GM21717 (cell line): ENCODE measurements at regions not wholly inside any gene's neighbourhood (a gene's known extent, or its start where the extent isn't known, plus 50 kb on each side); places are given as distances from the start of the nearest gene placed in this dataset.

Source experiments
- ATAC-seq: cut with Tn5 transposase; IDR thresholded peaks from one replicate; pipeline ENCODE4 v1.9.1; 2021; ENCODE audit warnings: mild to moderate bottlenecking, moderate library complexity; ENCODE audit not compliant: unreplicated experiment

DNA sequence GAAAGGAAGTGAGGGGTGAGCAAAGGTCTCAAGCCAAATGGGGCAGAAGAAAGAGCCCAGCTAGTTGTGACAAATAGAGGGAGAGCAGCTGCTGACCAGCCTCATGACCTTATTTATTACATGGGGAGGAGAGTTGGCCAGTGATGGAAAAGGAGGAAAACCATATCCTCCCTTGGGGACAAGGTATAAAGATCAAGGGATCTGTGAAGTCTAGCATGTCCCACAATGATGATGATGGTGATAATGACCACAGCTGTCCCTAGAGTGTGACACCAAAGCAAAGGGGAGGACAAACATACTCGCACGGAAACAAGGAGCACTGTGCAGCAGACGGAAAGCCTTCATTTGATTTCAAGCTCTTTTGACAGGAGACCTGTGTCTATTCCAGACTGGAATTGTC is 190.4 kb upstream of the MCHR2 start:
- no peak for ATAC-seq

DNA sequence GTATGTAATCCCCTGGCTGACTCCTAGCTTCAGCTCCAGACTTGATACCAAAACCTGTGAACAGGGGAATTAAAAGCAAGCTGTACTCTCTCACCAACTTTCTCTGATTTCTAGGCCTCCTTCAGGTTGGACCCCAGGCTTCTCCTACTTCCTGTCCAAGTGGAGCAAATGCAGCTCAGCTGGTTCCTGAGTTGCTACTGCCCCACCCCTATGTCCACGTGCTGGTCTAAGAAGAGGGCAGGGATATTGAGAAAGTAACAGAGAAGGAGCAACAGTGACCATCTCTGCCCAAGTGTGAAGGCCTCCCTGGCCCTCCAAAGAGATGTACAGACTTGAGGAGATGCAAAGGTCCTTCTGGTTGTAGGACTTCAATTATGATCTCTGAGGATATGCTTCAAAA is 188.3 kb upstream of the MCHR2 start:
- ATAC-seq = no peak

DNA sequence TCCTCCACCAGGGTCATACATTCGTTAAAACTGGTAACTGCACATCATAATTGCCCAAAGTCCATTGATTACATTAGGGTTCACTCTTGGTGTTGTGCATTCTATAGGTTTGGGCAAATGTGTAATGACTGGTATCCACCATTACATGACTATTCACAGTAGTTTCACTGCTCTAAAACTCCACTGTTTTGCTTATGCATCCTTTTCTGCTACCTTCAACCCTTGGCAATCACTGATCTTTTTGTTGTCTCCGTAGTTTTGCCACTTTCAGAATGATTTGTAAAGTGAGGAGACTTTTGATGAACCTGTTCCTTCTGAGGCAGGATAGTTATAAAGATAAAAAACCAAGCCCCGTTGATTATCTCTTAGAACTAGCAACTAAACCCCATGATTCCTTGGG is 187.3 kb upstream of the MCHR2 start:
- ATAC-seq = no peak

DNA sequence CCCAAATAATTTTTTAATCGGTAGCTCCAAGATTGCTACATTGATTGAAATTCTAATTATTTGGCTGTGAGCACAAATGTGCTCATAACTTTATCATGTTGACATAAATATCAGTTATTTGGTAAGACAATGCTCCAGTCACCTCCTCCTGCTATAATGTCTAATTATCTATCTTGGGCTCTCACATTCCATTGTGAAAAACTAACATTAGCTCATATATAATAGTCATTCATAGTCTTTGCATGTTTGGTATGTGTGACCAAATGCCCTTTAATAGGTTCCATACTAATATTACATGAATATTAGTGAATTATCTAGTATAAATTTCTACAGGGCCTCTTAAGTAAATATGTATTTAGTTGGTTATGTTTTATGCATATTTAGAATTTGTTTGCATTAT is 185.6 kb upstream of the MCHR2 start:
- no peak for ATAC-seq

DNA sequence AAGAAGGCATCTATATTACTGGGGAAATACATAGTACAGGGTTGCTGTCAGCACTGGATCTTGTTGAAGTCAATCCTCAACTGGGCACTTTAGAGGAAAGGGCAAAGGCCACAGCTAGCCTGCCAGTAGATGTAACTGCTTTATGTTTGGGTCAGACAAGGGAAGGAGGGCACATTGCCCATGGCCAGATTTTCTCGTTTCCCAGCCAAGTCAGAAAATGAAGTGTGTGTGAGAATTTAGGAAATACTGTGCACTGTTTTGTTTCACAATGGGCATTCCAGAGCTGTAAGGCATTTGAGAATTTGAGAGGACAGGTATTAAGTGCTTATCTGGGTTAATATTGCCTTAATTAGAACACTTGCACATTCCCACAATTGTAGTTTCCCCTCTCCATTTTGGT is 183.9 kb upstream of the MCHR2 start:
- no peak for ATAC-seq

DNA sequence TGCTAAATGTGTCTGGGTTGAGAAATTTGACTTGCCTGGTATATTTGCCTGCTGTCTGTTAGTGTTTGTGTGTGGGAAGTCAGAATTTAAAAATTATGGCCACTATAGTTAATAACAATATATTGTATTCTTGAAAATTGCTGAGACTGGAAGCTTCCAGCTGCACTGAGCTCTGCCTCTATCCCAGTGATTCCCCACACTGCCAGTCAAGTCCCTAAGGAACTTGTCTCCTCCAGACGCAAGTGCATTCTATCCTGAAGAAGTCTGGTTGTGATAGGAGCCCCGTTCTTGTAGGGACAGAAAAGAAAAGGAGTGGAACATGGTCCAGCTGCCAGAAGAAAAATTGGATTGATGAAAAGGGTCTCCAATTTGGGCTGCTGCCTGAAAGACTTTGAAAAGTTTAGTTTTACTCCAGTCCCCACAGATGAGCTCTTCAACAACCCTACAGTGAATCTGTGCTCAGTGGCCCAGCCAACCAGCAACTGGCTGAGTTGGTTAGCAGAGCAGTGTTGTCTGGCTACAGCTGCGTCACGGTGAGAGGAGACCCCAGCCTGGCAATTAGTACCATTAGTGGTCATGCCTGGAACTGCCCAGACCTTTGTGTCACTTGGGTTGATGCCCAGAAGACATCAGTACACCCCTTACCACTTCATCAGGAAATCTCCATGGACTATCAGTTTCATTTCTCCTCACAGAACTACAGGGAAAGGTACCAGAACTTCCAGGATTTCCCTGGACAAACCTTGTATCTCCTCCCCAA is 183.1 kb upstream of the MCHR2 start:
- ATAC-seq = no peak

DNA sequence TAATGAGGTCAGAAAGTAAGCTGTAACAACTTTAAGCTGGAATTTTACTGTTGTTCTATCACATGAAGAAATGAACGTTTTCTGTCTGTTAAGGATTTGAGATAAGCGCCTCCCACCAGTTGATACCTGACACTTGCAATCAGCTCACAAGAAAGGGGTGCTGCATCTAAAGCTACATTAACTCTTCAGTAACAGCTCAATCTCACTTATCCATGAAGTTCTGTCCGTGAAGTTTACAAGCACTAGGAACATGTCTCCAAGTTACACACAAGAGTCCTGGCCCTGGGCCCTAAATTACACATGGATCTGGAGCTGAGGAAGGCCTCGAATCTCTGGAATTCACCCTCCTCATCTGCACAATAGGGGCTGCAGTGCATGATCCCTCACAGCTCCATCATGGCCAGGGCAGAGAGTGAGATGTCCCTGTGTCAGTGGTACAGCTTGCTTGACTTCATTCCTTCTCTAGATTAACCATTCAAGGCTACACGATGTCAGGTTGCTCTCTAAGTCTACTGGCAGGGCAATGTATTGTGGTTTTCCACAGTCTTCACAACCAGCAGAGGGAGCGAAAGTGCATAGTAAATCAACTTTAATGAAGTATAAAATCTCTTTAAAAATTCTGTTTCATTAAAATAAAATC is 182.4 kb upstream of the MCHR2 start:
- no peak for ATAC-seq

DNA sequence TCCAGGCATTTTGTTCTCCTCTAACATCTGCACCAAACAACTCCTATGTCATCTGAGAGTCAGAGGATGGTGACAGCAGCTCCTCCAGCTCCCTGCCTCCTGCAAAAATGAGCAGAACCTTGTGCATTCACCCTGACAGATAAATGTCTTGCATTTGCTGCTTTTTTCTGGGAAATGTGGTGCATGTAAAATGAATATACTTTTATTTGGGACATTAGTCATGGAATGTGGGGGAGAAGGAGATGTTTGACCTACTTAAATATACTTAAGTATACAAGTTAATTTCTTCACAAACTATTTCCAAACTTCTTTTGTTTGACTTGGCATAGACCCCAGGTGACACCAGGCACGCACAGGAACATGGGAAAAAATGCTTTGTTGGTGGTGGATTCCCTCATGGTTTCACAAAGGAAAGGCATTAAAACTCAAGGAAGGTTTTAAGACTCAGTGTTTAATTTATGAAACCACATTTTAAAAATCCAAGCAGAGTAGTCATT is 181.8 kb upstream of the MCHR2 start:
- ATAC-seq = no peak

DNA sequence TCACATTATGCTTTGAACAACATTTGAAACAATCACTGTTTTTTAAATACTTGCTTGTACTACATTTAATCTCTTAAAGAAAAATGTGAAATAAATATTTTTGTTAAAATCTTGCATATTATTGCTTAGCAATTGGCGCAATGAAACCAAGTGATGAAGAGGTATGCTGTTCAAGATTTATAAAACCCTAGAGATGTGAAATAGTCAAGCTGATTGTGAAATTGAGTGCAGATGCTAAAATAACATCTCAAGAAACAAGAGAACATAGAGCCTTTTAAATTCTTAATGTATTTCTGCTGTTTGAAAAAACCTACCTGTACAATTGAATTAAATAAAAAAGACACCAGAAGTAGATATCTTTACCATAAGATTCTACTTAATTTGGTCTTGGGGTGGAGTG is 179.2 kb upstream of the MCHR2 start:
- no peak for ATAC-seq

DNA sequence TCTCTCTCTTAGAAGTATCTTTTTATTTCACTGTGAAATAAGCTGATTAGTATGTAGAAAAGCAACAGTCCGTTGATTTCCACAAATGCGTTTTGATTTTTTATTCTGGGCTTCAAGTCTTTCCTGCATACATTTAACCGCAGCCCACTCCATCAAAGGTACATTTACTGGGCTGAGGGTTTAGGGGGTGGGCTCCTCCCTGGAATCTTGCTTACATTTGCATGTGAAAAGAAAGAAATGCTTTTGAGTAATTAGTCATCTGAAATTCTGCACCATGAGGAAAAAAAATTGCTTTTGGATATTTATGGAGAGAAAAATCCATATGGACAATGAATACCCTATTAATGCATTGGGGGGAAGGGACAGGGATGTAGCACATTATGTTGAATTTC is 178.3 kb upstream of the MCHR2 start:
- ATAC-seq = no peak

DNA sequence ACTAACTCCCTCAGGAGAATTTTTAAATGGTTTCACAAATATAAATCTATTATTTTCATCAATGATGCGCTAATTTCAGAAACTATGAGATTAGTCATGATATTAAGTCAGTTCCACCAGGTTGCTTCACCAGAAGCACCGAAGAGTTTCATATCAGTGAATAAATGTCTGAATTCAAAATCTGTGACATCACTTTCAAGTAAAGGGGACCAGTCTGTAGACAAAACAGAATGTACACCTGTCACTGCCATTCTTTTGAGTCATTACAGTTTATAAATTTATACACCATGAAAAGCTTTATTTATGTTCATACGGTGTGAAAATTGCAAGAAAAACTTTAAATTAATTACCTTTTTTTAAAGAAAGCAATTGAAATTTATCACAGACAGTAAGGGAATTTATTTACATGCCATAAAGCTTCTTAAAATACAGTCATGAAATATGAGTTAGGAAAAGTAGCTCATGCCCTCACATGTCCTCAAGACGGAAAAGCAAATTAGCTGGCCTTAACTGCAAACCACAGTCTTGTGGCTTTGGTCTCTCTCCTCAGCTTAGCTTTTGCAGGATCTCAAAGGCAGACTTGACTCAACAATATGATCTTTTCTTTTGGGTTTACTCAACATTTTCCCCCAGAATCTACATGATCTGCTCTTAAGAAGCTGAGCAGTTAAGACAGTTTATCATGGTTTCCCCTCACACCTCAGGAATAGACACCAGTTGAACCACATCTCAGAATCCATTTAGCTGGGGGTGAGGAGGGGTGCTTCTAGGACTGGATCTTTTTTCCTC is 177.7 kb upstream of the MCHR2 start:
- peak; percentile 87 for ATAC-seq

DNA sequence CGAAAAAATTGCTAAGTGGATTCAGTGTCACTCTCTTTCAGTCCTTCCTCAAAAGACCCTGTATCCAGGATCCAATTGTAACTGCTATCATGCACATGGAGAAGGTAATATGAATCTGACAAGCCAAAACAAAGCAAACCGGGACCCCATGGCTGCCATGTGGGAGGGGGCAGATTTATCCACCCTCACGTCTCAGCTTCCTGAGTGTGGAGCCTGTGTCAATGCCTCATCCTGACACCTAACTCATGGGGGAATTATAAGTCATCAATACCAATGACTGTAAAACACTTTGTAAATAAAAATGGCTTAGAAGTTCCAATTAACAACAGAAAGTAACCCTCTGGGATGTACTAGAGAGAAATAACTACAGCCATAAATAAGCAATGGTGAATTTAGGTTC is 174.1 kb upstream of the MCHR2 start:
- no peak for ATAC-seq

DNA sequence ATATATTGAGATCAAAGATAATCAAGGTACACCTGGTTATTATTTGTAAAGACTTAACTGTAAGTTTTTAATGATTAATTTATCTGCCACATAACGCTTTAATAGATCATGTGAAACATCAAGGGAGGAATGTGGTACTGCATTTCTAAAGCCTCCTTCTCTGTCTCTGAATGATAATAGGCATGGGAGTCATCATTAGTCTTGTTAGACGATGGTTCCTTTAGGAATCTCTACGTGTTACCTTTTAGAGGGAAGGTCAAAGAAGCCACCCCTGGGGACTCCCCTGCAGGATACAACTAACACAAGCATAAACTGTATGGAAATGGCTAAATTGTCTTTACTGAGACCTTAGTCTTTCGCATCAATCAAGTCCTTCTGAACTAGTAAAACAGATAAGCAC is 173.6 kb upstream of the MCHR2 start:
- ATAC-seq = no peak

DNA sequence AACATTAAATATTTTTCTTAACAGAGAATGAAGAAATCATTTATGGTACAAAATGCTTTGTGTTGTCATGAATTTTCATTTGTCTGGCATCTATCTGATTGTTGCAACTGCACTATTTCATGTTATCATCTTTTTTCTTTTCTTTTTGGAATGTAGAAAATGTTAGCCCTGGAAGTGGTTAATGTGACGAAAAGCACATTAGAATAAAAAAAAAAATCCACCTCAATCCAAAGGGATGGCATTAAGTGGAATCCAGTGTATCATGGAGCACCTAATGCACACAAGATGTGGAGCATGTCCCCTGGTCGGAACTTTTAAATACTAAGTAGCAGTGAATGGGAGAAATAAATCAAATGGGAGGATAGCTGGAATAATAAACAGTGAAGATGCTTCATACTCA is 172.9 kb upstream of the MCHR2 start:
- no peak for ATAC-seq

DNA sequence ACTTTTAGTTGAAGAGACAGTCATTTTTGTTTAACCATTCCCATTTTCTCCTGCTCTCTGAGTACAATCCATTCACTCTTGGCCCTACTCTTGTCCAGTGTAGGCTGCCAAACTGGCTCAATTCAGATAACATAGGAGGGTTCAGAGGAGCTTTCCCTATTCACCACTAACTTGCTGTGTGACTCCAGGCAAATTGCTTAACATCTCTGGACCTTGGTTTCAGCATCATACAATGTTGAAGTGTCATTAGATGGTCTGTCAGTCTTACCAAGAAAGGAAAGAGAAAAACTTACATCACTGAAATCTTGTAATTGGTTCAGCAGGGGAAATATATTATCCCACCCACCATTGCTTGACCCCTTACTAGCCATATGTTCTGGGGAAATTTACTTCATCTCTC is 171.4 kb upstream of the MCHR2 start:
- no peak for ATAC-seq

DNA sequence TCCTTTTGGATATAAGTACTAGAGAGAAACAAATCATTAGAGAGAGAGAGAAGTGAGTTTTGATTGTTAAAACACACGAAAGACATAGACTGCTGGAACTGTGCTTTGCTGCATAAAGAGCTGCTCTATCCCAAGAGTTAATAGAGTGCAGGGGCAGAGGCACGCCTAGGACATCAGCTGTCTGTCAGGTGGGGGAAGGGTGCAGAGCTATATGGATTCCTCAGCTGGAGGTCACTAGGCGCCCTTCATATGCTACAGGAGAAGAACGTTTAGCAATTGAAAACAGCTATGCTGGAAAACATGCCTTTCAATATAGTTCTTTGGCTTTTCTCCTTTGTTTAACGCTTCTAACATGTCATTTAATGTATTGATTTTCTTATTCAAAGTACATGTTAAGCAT is 169.0 kb upstream of the MCHR2 start:
- no peak for ATAC-seq

DNA sequence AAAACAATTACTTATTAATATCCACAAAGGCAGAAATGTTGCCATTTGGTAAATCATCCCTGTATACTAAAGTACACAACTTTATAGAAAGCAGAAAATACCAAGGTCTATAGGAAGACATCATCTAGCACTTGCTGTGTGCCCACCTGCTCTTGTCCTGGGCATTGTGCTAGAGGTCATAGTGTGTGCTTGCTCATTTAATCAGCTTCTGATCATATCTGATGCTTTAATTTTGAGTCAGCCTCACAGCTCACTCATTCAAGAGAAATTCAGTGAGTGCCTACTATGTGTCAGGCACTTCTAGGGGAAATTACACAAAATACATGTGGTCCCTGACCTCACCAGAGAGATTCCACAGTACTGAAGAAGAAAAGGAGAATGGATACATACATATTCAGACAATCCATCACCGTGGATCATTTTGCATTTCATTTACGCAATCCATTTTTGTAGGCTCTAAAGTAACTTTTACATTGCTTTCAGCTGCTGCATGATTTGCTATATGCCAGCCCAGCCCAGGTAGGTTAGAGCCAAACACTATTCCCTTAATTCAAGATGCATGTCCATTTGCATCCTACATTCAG is 167.9 kb upstream of the MCHR2 start:
- ATAC-seq = no peak

DNA sequence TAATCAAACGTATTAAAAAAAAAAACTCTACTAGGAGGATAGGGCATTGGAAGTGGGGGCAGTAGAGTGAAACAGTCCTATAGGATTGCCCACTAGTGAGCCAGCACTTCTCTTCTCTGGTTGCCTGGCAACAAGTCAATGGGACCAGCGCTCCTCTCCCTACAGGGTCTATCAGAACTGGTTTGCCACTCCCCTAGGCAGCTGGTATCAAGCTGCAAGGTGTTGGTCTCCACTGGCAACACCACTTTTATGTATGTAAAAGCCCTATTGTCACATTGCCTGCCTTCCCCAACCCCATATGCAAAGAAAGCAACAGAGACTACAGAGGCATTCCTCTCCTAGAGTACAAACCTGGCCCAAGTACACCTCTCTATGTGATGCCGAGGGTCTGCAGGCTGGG is 166.9 kb upstream of the MCHR2 start:
- ATAC-seq = no peak

DNA sequence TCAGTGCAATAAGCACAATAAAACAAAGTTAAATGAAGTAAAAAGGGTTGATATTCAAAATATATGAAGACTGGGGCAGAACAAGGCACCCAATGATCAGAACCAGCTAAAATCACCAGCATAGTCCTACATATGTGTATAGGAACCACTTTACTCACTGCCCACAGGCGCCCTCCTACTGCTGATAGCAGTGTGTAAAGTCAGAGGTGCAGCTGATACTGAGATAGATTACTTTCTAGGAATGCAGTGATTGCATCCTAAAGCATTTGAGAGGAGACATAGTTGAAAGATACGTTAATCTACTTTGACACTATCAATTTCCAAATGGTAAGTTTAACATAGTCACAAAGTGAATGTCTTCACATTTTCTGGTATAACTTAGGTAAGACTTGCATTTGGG is 161.1 kb upstream of the MCHR2 start:
- ATAC-seq = no peak

DNA sequence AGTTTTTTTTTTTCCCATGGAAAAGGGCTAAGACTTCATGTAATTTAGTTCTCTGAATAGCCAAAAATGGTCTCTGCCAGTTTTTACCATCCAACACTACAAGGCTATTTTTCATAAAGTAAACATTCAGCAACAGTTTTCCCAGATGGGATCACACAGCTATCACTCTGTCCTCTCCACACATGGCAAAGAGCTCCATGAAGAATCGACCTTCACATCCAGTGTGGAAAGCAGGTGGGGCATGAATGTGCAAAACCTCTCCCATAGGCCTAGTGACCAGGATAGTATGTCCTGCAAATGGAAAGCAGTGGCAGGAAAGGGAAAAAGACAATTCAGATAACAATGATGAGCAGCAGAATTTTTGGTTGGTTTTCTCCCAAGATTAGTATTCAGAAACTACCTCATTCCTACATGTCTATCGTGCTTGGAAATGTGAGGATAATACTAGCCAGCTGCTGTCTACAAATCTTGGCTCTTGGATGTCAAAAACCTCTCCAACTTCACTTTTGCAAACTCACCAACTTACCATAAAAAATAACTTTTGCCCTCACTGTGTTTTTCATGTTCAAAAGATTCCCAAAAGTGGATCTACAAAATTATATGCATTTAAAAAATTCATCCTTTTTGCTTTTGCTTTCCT is 159.7 kb upstream of the MCHR2 start:
- ATAC-seq = no peak

DNA sequence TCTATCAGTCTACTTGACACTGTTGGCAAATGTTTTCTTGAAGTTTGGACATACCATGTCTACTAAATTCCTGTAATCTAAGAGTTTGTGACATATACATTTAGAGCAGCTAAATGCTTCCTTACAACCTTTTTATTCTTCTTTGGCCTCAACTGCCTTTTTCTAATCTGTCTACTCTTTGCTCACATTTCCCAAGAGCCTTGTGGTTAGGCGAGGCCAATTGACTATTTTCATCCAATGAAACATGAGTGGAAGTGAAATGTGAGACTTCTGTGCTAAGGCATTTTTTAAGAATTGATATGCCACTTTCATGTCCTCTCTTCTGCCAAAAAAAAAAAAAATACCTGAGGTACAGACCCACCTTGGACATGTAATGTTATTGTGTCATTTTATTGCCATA is 158.2 kb upstream of the MCHR2 start:
- no peak for ATAC-seq
